ENCODE measurements at regions not wholly inside any gene's neighbourhood (a gene's known extent, or its start where the extent isn't known, plus 50 kb on each side); places are given as distances from the start of the nearest gene placed in this dataset.

DNA sequence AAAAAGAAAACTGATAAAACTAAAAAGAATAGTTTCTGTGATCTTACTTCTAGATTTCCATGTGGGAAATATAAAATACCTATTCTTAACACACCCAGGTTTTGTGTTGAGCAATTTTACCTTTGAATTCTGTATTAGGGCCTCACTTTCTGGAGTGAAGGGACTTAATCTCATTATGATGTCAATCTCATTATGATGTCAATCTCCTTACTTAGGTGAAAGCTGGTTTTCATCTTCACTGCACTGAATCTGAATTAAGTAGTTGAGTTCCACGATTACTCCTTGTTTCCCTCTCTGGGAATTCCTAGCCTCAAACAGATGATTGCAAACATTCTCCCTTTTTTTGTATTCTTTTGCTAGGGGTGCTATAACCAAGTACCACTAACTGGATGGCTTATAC, 1367.2 kb downstream of the EFNB2 start:
- DNase-seq = no peak

- DNase-seq = no peak
Observed at GRCh38 chr13:105167385-105167784, 1368.1 kb downstream of the EFNB2 start.

DNA sequence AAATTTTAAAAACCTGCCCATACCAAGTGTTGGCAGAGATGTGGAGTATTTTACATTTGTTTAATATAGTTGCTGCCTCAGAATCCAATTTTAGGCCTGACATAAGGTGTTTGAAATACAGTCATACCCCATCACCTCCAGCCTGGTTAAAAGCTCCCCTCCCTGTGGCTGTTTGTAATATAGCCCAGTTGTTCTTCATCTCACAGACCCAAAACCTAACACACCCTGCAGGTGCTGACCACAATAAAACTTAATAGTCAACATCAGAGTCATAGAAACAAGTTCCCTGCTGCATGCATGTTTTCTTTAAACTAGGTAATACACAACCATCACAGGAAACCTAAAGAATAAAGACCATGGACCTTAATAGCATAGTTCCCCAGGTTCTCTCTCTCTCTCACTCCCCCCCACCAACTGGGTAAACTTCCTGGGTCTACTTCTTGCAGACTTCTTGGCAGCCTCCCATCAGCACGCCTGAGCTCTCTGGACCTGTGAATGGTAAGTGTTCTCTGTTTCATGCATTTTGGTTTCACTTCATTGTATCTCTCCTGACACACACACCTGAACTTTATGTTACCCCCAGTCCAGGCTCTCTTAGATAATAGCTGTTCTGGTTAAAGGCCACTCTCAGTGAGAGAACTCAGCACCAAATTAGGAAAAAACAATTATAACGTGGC, 1369.9 kb downstream of the EFNB2 start:
- no peak for DNase-seq

DNA sequence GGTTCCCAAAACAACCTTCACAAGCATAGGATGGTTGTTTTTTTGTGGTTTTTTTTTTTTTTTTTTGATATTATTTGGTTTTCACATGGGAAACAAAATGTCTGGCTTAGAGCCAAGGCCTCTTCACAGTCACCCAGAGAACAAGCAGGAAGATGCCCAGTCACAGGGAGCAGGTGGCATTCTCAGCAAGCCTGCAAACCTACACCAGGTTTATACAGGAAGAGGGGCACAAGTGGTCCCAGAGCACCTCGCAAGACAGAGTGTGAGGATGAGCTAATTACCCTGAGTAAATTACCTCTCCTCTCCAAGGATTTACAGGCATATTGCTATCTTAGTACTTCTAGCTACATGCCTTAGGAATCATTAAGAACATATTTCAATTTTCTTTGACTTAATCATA, 1375.6 kb downstream of the EFNB2 start:
- DNase-seq = no peak

DNA sequence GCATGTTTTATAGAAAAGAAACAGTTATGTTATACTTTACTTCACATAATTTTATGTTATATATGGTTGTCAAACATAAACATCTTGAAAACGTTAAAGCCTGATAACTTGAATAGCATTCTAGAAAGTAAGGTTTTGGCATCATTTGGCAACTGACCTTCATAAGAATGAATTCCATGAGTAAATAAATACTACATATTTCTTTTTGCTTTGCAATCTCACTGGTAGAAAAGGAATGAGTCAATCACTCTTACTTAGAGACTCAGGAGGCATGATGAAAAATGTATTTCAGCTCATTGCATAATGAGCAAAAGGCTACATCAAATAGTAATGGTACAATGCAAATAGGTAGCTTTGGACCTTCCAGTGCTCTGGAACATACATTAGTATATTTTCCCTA, 1381.9 kb downstream of the EFNB2 start:
- peak; percentile 41 for DNase-seq

DNA sequence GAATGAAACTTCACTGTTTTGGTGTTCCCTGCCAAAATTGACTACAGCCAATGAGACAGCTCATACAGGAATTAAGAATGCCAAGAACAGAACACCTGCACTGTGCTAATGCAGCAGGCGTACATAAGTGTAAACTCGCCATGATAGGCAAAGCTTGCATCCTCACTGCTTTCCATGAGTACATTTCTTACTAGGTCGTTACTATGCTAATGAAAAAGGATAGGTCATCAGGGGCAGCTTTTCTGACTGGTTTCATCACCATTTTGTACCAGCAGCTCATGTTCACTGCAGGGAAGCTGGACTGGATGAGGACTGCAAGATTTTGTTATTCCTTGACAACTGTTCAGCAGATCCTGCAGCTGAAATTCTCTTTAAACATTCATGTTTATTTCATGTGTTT, 1383.8 kb downstream of the EFNB2 start:
- no peak for DNase-seq

DNA sequence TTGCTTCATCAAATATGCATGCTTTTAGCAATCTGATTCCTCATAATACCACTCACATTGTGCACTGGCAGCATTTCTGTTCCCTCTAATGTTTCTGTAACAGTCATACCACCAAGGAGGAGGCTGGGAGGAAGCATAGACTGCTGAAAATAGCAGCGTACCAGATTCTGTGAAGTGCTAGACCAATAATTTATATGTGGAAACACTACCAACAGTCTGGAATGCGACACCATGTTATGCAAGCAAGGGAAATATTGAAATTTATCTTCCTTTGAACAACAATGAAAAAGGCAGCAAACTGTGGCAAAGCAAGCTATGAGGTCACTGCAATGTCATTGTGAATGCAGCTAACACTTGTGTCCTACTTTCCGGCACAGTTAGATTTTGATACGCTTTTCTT, 1388.0 kb downstream of the EFNB2 start:
- DNase-seq = peak; percentile 31

DNA sequence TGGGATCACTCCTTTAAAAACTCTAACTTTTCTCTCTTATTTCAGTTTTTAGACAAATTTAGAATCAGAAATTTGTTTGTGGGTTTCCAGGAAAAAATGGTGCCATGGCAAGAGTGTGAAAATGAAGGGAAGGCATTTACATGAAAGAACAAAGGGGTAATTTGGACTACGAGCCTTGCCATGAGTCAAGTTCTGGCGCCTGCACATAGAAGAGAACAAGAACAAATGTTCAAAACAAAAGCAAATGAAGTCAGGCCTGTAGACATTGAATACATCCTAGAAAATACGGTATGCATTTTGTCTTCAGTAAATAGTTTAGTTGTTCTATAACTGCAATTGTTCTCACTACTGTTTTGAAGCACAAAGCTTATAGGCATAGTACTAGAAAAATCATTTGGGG, 1390.5 kb downstream of the EFNB2 start:
- DNase-seq = no peak

GRCh38 chr13:105144020-105144419, 1391.4 kb downstream of the EFNB2 start:
- DNase-seq = no peak

- DNase-seq = no peak
Observed at GRCh38 chr13:105142556-105142955, 1392.9 kb downstream of the EFNB2 start.

GRCh38 chr13:105139380-105140285, 1395.8 kb downstream of the EFNB2 start:
- peak; percentile 5 for DNase-seq

GRCh38 chr13:105139048-105139379, 1396.4 kb downstream of the EFNB2 start:
- no peak for DNase-seq

GRCh38 chr13:105135852-105136615, 1399.4 kb downstream of the EFNB2 start:
- no peak for DNase-seq

DNA sequence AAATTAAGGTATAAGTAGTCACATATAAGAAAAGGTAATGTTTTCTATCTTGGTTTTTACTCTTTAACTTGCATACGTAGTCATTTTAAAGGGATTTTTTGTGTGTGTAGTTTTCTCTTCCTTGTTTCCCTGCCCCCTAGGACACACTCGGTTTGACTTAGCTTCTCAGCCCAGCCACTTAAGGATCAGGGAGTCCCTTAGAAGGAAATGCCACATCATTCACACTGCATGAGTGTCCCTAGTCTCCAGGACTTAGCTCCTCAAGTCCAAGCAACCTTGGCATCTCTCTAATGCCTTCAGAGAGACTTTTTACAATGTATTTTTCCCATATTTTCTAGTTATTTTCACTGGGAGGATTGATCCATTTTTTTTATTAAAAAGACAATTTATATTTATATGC, 1407.7 kb downstream of the EFNB2 start:
- no peak for DNase-seq

GRCh38 chr13:105121221-105121620, 1414.2 kb downstream of the EFNB2 start:
- no peak for DNase-seq

DNA sequence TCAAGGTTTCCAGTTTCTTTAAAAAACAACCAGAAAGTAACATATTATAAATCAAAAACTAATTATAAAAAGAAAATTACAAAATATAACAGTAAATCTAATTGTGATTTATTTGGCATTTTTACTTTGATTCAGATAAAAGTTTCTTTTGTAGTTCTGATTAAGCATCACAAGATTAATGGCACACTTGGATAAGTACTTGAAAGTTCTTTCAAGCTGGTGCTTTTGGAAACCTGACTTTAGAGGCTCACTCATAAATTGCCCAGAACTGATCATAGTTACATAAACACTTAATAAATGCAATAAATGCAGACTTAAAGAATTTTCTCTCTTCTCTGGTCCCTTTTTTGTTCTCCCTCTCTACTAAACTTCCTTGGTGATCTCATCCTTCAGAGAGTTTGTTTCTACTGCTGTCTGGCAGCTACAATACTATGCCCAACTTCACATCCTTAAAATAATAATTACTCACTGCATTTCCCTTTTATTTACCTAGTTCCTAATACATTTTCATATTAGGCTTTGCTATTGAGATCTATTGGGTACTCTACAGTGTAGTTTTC, 1417.0 kb downstream of the EFNB2 start:
- no peak for DNase-seq

GRCh38 chr13:105116966-105117365, 1418.5 kb downstream of the EFNB2 start:
- no peak for DNase-seq

DNA sequence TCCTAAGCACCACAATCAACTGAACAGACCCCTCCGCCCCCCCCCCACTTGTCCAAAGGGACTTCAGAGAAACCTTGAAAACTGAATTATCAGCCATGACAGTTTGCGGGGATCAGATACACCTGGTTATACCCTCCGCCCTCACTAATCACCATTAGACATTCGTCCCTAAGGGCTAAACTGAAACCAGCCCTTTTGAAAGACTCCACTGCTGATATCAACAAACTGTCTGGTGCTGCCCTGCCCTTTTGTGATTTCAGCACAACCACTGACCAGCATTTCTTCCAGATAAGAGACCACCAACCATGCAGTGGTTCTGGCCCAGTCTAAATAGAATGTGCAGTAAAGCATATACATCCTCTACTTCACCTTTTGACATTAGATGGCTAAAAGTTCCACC, 1422.9 kb downstream of the EFNB2 start:
- no peak for DNase-seq

- no peak for DNase-seq
Observed at GRCh38 chr13:105107781-105108180, 1427.7 kb downstream of the EFNB2 start.

DNA sequence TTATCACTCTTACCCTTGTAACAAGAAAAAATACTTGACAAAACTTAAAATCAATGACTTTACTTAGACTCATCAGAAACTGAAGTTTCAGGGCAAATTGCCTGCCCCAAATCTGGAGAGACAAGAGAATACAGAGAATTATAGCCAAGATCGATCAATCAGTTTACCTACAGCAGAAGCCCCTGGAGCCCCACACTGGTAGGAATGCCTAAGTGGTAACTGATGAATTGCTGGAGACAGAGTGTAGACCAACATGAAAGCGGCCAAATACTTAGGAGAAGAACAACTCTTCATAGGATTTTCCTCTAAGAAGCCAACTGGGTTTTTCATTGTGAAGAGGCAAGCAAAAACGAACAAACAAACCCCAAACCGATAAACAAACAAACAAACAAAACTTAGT, 1430.0 kb downstream of the EFNB2 start:
- DNase-seq = no peak

GRCh38 chr13:105097521-105097920, 1437.9 kb downstream of the EFNB2 start:
- DNase-seq = no peak

DNA sequence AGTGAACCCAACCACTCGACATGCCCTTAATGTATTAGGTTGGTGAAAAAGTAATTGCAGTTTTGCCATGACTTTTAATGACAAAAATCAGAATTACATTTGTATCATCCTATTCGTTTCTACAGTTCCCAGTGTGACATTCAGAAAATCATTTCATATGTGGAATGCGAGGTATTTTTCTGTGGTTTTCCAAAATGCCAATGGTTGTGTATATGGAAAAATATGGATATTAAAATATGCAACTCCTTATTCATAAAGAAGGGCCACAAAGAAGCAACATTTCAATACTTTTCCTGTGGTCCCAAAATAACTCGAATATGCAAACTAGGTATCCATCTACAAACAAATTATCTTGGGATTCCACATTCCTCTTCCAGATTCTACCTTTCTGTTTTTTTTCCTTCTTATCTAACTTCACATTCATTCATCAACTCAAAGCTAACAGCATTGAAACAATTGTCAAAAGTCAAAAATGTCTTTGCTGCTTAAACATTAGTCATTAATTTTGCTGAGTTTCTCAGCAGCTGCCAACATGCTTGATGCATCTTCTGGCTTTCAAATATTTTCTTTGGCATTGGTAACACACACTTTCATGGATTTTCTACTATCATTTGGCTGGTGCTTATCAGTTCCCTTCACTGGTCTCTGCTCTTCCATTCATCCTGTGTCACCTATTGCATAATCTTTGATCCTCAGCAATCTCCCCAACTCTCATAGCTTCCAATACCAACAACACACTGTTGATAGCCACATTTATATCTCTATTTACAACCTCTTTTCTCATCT, 1445.4 kb downstream of the EFNB2 start:
- peak; percentile 13 for DNase-seq

DNA sequence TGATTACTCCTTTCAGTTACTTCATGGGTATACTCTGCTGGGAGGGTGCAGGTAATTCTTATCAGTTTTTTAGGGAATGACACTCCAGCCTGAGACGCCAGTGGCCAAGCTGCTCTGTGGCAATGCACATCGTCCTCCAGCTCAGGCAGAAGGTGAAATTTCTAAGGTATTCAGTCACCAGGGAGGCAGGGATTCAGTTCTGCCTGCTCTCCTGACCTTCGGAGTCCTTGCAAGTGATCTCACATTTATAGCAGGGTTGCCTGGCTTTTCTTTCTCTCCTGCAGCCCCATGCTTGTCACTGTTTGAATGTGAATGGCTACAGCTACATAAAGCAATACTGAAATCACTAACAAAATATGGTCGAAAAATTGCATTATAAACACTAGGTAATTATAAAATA, 1447.5 kb downstream of the EFNB2 start:
- DNase-seq = no peak

Data from fibroblast of skin of right quadriceps (primary cell).